Prostate gland (tissue), 2 donors: ENCODE measurements at regions not wholly inside any gene's neighbourhood (a gene's known extent, or its start where the extent isn't known, plus 50 kb on each side); places are given as distances from the start of the nearest gene placed in this dataset.

Experiments
- DNase-seq: peaks from one replicate; pipeline ENCODE4 v3.0.0-alpha.2; 2019; ENCODE audit warnings: low spot score
- H3K27ac ChIP-seq, 2 donors: fragments of 200-600 bp; sonication (generic); 2 replicates each; pipeline ENCODE4 v1.5.1; 2017 to 2019
- H3K27me3 ChIP-seq: fragments of 200-600 bp; sonication (generic); replicated peaks from 2 replicates; pipeline ENCODE4 v1.5.1; 2019; ENCODE audit not compliant: insufficient read depth
- H3K36me3 ChIP-seq, 2 donors: fragments of 200-600 bp; sonication (generic); 1 replicate in 1 of 2; 2 replicates in 1 of 2; pipeline versions ENCODE4 v1.5.1 to v1.8.1; 2017 to 2019
- H3K4me1 ChIP-seq: fragments of 200-600 bp; sonication (generic); replicated peaks from 2 replicates; pipeline ENCODE4 v1.5.1; 2019
- H3K4me3 ChIP-seq, 2 donors: fragments of 200-600 bp; sonication (generic); 2 replicates each; pipeline ENCODE4 v1.5.1; 2017 to 2019
- H3K9me3 ChIP-seq: fragments of 200-600 bp; sonication (generic); 2 replicates; pipeline ENCODE4 v1.5.1; 2017
- POLR2A ChIP-seq: fragments of 450-650 bp; IDR thresholded peaks from one replicate; pipeline ENCODE4 v1.6.1; 2016; ENCODE audit warnings: antibody characterized with exemption, mild to moderate bottlenecking
- POLR2AphosphoS5 ChIP-seq: sonication (generic); formaldehyde crosslinking; IDR thresholded peaks from one replicate; pipeline ENCODE4 v1.6.1; 2017; ENCODE audit warnings: antibody characterized with exemption
- WGBS: methylation state at CpG from one replicate; pipeline ENCODE4 v1.1.5; 2018; 5-methylcytosine and 5-hydroxymethylcytosine counted together
- intact Hi-C: fragments of 100-400 bp; cut with DNase I; formaldehyde crosslinking; loops from one replicate; pipeline ENCODE4 v1.14.2; 2022
- TF ChIP-seq, protein P1 (sequence below), 4 experiments: fragments of 200-600 bp in 2 of 4; fragments of 450-650 bp in 2 of 4; sonication (generic) in 2 of 4; IDR thresholded peaks; 1 replicate in 3 of 4; 2 replicates in 1 of 4; pipeline ENCODE4 v1.5.1; 2016 to 2019; ENCODE audit warnings: antibody characterized with exemption in 4 of 4, mild to moderate bottlenecking in 2 of 4, moderate library complexity in 2 of 4

DNA sequence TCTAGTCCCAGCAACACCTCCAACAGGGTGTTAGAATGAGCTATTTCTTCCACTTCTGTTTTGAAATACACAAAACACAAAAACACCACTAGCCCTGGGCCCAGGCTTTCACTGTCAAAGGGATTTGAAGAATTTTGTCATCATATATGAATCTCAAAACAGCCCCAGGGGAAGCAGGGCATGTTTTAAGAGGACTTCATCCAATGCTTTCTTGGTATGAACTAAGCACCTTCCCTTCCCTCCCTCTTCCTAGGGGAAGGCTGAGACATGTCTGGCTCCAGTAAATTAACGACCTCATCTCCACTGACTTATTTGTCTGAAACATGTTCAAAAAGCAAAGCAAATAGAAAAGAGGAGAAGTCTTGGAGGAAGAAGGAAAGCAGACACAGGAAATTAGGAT, 75.7 kb upstream of the INCENP start:
- no peaks in the 10 kb centered on the region for H3K36me3 ChIP-seq
- no peak overlapping the region for H3K27ac ChIP-seq
- 25% methylated on average over 1 of the region's 1 CpG for WGBS
- TF ChIP-seq POLR2AphosphoS5 (no peak), POLR2A (no peak)
- TF ChIP-seq, protein P1, sequence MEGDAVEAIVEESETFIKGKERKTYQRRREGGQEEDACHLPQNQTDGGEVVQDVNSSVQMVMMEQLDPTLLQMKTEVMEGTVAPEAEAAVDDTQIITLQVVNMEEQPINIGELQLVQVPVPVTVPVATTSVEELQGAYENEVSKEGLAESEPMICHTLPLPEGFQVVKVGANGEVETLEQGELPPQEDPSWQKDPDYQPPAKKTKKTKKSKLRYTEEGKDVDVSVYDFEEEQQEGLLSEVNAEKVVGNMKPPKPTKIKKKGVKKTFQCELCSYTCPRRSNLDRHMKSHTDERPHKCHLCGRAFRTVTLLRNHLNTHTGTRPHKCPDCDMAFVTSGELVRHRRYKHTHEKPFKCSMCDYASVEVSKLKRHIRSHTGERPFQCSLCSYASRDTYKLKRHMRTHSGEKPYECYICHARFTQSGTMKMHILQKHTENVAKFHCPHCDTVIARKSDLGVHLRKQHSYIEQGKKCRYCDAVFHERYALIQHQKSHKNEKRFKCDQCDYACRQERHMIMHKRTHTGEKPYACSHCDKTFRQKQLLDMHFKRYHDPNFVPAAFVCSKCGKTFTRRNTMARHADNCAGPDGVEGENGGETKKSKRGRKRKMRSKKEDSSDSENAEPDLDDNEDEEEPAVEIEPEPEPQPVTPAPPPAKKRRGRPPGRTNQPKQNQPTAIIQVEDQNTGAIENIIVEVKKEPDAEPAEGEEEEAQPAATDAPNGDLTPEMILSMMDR (IDR thresholded peaks at IDR 0.05) = no peak
- intact Hi-C loops = no loop called here
- no peak for DNase-seq
- H3K9me3 ChIP-seq = no peaks in the 10 kb centered on the region
- H3K4me3 ChIP-seq = no peak overlapping the region
- no peaks in the 10 kb centered on the region for H3K4me1 ChIP-seq
- no peaks in the 10 kb centered on the region for H3K27me3 ChIP-seq

DNA sequence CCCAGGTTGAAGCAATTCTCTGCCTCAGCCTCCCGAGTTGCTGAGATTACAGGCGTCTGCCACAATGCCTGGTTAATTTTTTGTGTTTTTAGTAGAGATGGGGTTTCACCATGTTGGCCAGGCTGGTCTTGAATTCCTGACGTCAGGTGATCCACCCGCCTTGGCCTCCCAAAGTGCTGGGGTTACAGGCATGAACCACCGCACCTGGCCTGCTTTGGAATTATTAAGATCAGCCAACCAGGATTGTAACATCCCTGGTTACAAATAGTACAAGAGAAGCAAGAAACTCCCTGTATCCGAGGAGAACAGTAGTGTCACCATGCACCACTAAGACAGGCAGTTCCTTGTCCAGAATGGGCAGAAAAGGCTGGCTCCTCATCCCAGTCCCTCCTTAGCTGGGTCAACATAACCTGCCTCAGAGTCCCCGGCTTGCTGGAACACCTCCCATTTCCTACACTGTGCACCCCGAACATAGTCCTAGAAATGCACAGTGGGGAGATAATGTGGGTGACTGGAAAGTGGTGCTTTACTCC, 77.2 kb upstream of the INCENP start:
- H3K9me3 ChIP-seq = no peaks in the 10 kb centered on the region
- H3K36me3 ChIP-seq = no peaks in the 10 kb centered on the region
- TF ChIP-seq, protein P1 (IDR thresholded peaks at IDR 0.05) = no peak
- TF ChIP-seq POLR2AphosphoS5 (no peak), POLR2A (no peak)
- no peak overlapping the region for H3K4me3 ChIP-seq
- 74% methylated on average over 8 of the region's 8 CpGs for WGBS
- no peak for DNase-seq
- no peaks in the 10 kb centered on the region for H3K4me1 ChIP-seq
- H3K27ac ChIP-seq = no peak overlapping the region
- H3K27me3 ChIP-seq = no peaks in the 10 kb centered on the region
- intact Hi-C loops = no loop called here

GRCh38 chr11:62044639-62045121, 77.2 kb upstream of the FTH1 start:
- H3K36me3 ChIP-seq = no peaks in the 10 kb centered on the region
- intact Hi-C loops = no loop called here
- no peak overlapping the region for H3K4me3 ChIP-seq
- H3K27me3 ChIP-seq = no peaks in the 10 kb centered on the region
- H3K9me3 ChIP-seq = no peaks in the 10 kb centered on the region
- 76% methylated on average over 8 of the region's 8 CpGs for WGBS
- no peak overlapping the region for H3K27ac ChIP-seq
- no peaks in the 10 kb centered on the region for H3K4me1 ChIP-seq
- no peak for DNase-seq
- TF ChIP-seq POLR2AphosphoS5 = no peak
- TF ChIP-seq POLR2A = no peak
- TF ChIP-seq, protein P1 (IDR thresholded peaks at IDR 0.05) = no peak

DNA sequence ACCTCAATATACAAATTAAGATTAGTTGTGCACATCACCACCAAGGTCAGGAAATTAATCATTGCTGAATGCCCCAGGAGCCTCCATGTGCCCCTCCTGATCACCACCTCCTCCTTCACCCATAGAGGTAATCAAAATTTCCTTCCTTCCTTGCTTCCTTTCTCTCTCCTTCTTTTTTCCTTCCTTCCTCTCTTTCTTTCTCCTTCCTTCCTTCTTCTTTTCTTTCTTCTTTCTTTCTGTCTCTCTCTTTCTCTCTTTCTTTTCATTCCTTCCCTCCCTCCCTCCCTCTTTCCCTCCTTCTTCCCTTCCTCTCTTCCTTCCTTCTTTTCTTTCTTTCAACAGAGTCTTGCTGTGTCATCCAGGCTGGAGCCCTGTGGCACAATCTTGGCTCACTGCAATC, 67.9 kb upstream of the FTH1 start:
- DNase-seq = no peak
- Histone ChIP-seq H3K9me3 (no peaks in the 10 kb centered on the region), H3K4me1 (no peaks in the 10 kb centered on the region), H3K27ac (no peak overlapping the region), H3K4me3 (no peak overlapping the region), H3K36me3 (no peaks in the 10 kb centered on the region), H3K27me3 (no peaks in the 10 kb centered on the region)
- intact Hi-C loops = no loop called here
- TF ChIP-seq POLR2A = no peak
- TF ChIP-seq POLR2AphosphoS5 = no peak
- TF ChIP-seq, protein P1 (IDR thresholded peaks at IDR 0.05) = no peak

DNA sequence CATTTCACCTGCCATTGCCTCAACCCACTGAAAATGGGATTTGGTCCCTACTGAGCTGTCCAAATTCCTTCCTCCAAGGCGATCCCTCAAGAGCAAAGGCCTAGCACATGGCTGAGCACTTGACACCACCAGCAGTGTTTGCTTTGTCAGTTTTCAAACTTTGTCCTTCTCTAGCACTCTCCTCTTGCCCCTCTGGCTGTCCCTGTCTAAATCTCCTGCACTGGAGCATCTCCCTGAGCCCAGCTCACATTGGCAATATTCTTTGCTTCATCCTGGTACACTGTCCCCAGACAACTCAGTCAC, 66.6 kb upstream of the FTH1 start:
- intact Hi-C loops = no loop called here
- H3K4me1 ChIP-seq = no peaks in the 10 kb centered on the region
- H3K36me3 ChIP-seq = no peaks in the 10 kb centered on the region
- H3K9me3 ChIP-seq = no peaks in the 10 kb centered on the region
- TF ChIP-seq, protein P1 (IDR thresholded peaks at IDR 0.05) = no peak
- TF ChIP-seq POLR2AphosphoS5 (no peak), POLR2A (no peak)
- WGBS = 85% methylated on average over 1 of the region's 1 CpG
- H3K27ac ChIP-seq = no peak overlapping the region
- no peak overlapping the region for H3K4me3 ChIP-seq
- DNase-seq = no peak
- no peaks in the 10 kb centered on the region for H3K27me3 ChIP-seq
